ENCODE measurements at regions not wholly inside any gene's neighbourhood (a gene's known extent, or its start where the extent isn't known, plus 50 kb on each side); places are given as distances from the start of the nearest gene placed in this dataset.
"Not testable (repeated sequence)": the region's sequence is repeated elsewhere in the genome, so short reads cannot be mapped to it uniquely, and the experiment has no call there.

DNA sequence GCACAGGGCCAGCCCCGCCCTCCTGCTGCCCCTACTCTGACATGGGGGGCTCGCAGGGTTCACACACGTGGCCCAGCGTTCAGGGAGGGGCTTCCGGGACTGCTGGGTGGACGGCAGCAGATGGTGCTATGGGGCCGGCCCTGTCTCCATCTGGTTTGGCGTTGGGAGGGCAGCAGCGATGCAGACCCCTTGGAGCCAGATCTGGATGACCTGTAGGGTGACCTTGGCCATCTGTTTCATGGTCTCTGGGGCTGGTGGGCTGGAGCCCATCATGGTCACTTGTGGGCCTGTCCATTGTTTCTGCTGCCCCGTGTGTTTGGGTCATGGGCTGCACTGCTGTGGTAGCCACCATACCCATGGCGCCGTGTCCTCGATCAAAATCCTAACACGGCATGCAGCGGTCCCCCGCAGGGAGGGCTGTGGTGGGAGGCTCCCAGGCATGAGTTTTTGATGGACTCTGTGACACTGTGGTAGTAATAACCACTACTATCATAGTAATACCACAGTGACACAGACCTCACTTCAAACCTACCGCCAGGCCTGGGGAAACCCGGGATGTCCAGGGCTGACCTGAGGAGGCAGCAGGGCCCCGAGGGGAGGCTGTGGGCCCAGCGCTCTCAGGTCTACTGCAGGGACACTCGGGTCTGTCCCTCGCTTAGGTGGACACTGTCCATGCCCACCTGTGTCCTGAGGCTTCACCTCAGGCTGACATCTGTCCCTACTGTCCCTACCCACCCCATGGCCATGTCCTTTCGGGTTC lies 359.4 kb downstream of the TMEM121 start:
- TF ChIP-seq, protein P1, sequence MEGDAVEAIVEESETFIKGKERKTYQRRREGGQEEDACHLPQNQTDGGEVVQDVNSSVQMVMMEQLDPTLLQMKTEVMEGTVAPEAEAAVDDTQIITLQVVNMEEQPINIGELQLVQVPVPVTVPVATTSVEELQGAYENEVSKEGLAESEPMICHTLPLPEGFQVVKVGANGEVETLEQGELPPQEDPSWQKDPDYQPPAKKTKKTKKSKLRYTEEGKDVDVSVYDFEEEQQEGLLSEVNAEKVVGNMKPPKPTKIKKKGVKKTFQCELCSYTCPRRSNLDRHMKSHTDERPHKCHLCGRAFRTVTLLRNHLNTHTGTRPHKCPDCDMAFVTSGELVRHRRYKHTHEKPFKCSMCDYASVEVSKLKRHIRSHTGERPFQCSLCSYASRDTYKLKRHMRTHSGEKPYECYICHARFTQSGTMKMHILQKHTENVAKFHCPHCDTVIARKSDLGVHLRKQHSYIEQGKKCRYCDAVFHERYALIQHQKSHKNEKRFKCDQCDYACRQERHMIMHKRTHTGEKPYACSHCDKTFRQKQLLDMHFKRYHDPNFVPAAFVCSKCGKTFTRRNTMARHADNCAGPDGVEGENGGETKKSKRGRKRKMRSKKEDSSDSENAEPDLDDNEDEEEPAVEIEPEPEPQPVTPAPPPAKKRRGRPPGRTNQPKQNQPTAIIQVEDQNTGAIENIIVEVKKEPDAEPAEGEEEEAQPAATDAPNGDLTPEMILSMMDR (IDR thresholded peaks at IDR 0.05; ENCODE audit: low read depth, low read length, poor library complexity, severe bottlenecking): no peak
- no peak for TF ChIP-seq EZH2phosphoT487 (IDR thresholded peaks at IDR 0.05; ENCODE audit: borderline replicate concordance, low read length)
- Histone ChIP-seq H3F3A (ENCODE audit: control insufficient read depth, insufficient read depth) (no peaks in the 10 kb centered on the region), H3K36me3 (ENCODE audit: control insufficient read depth, low read length) (no peaks in the 10 kb centered on the region), H3K4me1 (ENCODE audit: control insufficient read depth, low read length) (no peaks in the 10 kb centered on the region), H3K27ac (ENCODE audit: low read depth, low read length) (no peak overlapping the region), H3K79me2 (ENCODE audit: control insufficient read depth, low read length) (no peaks in the 10 kb centered on the region), H3K9me2 (replicated peaks; ENCODE audit: control insufficient read depth, low read length) (no peaks in the 10 kb centered on the region), H3K4me3 (ENCODE audit: low read length) (no peak overlapping the region), H3K4me2 (ENCODE audit: low read length) (no peak overlapping the region), H3K9me3 (ENCODE audit: control insufficient read depth, insufficient read depth, low read length) (no peaks in the 10 kb centered on the region), H3K27me3 (ENCODE audit: control insufficient read depth, low read length) (no peaks in the 10 kb centered on the region), H4K20me1 (ENCODE audit: control insufficient read depth, insufficient read depth, low read depth, low read length) (no peaks in the 10 kb centered on the region)

DNA sequence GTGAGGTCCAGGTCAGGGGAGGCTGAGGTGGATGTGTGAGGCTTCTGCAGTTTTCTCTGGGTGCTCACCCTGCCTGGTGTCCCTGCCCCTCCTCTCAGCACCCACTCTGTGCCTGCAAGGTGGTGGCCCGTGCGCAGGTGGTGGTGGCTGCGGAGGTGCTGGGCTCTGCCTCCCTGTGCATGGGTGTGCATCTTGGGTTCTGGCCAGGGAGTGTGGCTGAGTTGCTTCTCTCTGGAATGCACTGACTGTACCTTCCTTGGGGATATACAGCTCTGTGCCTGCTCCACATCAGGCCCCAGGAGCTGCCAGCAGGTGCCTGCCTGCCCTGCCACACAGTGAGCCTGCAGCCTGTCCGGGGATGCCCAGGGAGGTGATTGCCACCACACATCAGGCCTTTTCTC lies 360.4 kb downstream of the TMEM121 start:
- not testable (repeated sequence) for H3K4me2 ChIP-seq (ENCODE audit: low read length); H3K79me2 ChIP-seq (ENCODE audit: control insufficient read depth, low read length); H3K27ac ChIP-seq (ENCODE audit: low read depth, low read length); H3K27me3 ChIP-seq (ENCODE audit: control insufficient read depth, low read length); H3K36me3 ChIP-seq (ENCODE audit: control insufficient read depth, low read length); H3F3A ChIP-seq (ENCODE audit: control insufficient read depth, insufficient read depth); H3K9me2 ChIP-seq (replicated peaks; ENCODE audit: control insufficient read depth, low read length); H4K20me1 ChIP-seq (ENCODE audit: control insufficient read depth, insufficient read depth, low read depth, low read length); H3K4me1 ChIP-seq (ENCODE audit: control insufficient read depth, low read length); H3K4me3 ChIP-seq (ENCODE audit: low read length); H3K9me3 ChIP-seq (ENCODE audit: control insufficient read depth, insufficient read depth, low read length)

DNA sequence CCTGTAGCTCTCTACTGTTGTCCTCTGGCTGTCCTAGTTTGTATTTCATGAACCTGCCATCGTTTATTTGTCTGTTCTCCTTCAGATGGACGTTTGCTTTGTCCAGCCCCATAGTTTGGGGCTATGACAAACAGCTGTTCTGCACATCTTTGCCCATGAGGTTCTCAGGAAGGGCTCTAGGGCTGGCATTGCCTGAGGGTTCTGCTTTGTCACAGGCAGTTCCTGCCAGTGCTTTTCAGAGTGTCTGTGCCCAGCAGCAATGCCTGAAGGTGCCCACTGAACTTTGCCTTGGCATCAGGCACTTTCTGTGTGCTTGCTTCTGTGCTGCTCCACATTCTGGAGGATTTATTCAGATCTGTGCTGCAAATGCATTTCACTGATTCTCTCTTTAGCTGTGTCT lies 361.3 kb downstream of the TMEM121 start:
- Histone ChIP-seq H3K36me3 (ENCODE audit: control insufficient read depth, low read length) (no peaks in the 10 kb centered on the region), H3F3A (ENCODE audit: control insufficient read depth, insufficient read depth) (no peaks in the 10 kb centered on the region), H3K27me3 (ENCODE audit: control insufficient read depth, low read length) (no peaks in the 10 kb centered on the region), H3K4me2 (ENCODE audit: low read length) (no peak overlapping the region), H3K4me1 (ENCODE audit: control insufficient read depth, low read length) (no peaks in the 10 kb centered on the region), H3K27ac (ENCODE audit: low read depth, low read length) (no peak overlapping the region), H3K4me3 (ENCODE audit: low read length) (no peak overlapping the region), H4K20me1 (ENCODE audit: control insufficient read depth, insufficient read depth, low read depth, low read length) (no peaks in the 10 kb centered on the region), H3K9me2 (replicated peaks; ENCODE audit: control insufficient read depth, low read length) (no peaks in the 10 kb centered on the region), H3K79me2 (ENCODE audit: control insufficient read depth, low read length) (no peaks in the 10 kb centered on the region), H3K9me3 (ENCODE audit: control insufficient read depth, insufficient read depth, low read length) (no peaks in the 10 kb centered on the region)
- no peak for TF ChIP-seq EZH2phosphoT487 (IDR thresholded peaks at IDR 0.05; ENCODE audit: borderline replicate concordance, low read length)
- TF ChIP-seq, protein P1 (IDR thresholded peaks at IDR 0.05; ENCODE audit: low read depth, low read length, poor library complexity, severe bottlenecking): no peak

DNA sequence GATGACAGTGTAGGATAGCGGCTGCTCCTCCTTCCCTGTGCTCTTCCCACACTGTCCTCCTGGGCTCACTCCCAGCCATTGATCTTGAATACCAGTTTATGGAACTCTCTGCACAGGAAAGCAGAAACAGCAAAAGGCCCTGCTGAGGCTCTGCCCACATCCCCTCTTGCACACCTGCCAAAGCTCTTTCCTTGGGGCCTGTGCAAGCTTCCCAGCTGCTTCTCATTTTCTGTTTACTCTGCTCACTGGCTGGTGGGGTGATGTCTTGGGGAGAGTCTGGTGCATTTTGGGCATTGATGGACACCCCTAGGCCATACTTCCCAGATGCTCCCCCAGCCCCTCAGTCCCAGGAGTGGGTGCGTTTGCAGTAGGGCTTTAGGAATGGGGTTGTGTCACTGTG lies 361.8 kb downstream of the TMEM121 start:
- no peak overlapping the region for H3K4me2 ChIP-seq (ENCODE audit: low read length)
- no peak overlapping the region for H3K4me3 ChIP-seq (ENCODE audit: low read length)
- H4K20me1 ChIP-seq (ENCODE audit: control insufficient read depth, insufficient read depth, low read depth, low read length): no peaks in the 10 kb centered on the region
- H3K36me3 ChIP-seq (ENCODE audit: control insufficient read depth, low read length): no peaks in the 10 kb centered on the region
- no peak for TF ChIP-seq EZH2phosphoT487 (IDR thresholded peaks at IDR 0.05; ENCODE audit: borderline replicate concordance, low read length)
- TF ChIP-seq, protein P1 (IDR thresholded peaks at IDR 0.05; ENCODE audit: low read depth, low read length, poor library complexity, severe bottlenecking): no peak
- H3K9me2 ChIP-seq (replicated peaks; ENCODE audit: control insufficient read depth, low read length): no peaks in the 10 kb centered on the region
- H3K27ac ChIP-seq (ENCODE audit: low read depth, low read length): no peak overlapping the region
- H3K27me3 ChIP-seq (ENCODE audit: control insufficient read depth, low read length): no peaks in the 10 kb centered on the region
- H3K9me3 ChIP-seq (ENCODE audit: control insufficient read depth, insufficient read depth, low read length): no peaks in the 10 kb centered on the region
- no peaks in the 10 kb centered on the region for H3F3A ChIP-seq (ENCODE audit: control insufficient read depth, insufficient read depth)
- no peaks in the 10 kb centered on the region for H3K4me1 ChIP-seq (ENCODE audit: control insufficient read depth, low read length)
- no peaks in the 10 kb centered on the region for H3K79me2 ChIP-seq (ENCODE audit: control insufficient read depth, low read length)

Data from DOHH2 (cell line).